ENCODE measurements at regions not wholly inside any gene's neighbourhood (a gene's known extent, or its start where the extent isn't known, plus 50 kb on each side); places are given as distances from the start of the nearest gene placed in this dataset.

DNA sequence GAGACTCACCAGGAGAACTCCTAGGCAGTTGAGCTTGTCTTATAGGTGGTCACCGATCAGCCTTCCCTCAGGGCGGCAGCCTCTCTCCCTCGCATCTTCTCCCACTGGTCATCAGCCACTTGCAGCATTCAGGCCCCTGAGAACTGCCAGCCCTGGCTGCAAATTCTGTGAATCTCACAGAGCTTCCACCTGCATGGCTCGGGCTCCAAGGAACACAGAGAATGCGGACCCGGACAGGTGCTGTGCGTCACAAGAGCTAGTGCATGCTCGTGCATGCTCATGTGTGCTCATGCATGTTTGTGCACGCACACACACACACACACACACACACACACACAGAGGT lies 176.9 kb downstream of the ARHGAP12 start:
- TF ChIP-seq, protein P1, sequence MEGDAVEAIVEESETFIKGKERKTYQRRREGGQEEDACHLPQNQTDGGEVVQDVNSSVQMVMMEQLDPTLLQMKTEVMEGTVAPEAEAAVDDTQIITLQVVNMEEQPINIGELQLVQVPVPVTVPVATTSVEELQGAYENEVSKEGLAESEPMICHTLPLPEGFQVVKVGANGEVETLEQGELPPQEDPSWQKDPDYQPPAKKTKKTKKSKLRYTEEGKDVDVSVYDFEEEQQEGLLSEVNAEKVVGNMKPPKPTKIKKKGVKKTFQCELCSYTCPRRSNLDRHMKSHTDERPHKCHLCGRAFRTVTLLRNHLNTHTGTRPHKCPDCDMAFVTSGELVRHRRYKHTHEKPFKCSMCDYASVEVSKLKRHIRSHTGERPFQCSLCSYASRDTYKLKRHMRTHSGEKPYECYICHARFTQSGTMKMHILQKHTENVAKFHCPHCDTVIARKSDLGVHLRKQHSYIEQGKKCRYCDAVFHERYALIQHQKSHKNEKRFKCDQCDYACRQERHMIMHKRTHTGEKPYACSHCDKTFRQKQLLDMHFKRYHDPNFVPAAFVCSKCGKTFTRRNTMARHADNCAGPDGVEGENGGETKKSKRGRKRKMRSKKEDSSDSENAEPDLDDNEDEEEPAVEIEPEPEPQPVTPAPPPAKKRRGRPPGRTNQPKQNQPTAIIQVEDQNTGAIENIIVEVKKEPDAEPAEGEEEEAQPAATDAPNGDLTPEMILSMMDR (IDR thresholded peaks at IDR 0.05): no peak
- no peak for TF ChIP-seq POLR2A (IDR thresholded peaks at IDR 0.05)

Data from body of pancreas (tissue), 4 donors.